Right lobe of liver (tissue), 6 donors: ENCODE measurements at regions not wholly inside any gene's neighbourhood (a gene's known extent, or its start where the extent isn't known, plus 50 kb on each side); places are given as distances from the start of the nearest gene placed in this dataset.
"Not testable (repeated sequence)": the region's sequence is repeated elsewhere in the genome, so short reads cannot be mapped to it uniquely, and the experiment has no call there.

Experiments
- ATAC-seq, 4 donors: fragments of 200-7000 bp; cut with Tn5 transposase; one replicate each; pipeline ENCODE4 v1.9.1; 2020; ENCODE audit warnings: mild to moderate bottlenecking in 4 of 4, moderate library complexity in 4 of 4
- DNase-seq, 3 donors: peaks; one replicate each; pipeline ENCODE4 v3.0.0-alpha.2; 2020
- H3K27ac ChIP-seq, 3 donors: fragments of 200-600 bp; one replicate each; pipeline ENCODE4 v1.8.0; 2022
- H3K27me3 ChIP-seq, 2 donors: fragments of 200-600 bp; one replicate each; pipeline ENCODE4 v1.8.0; 2022
- H3K36me3 ChIP-seq, 4 donors: fragments of 200-600 bp; sonication (generic) in 1 of 4; one replicate each; pipeline versions ENCODE4 v1.5.1 to v1.8.0; 2017 to 2022; ENCODE audit warnings: control low read depth in 1 of 4
- H3K4me1 ChIP-seq, 4 donors: fragments of 200-600 bp; sonication (generic) in 1 of 4; one replicate each; pipeline versions ENCODE4 v1.5.1 to v1.8.0; 2017 to 2022; ENCODE audit warnings: control low read depth in 1 of 4
- H3K4me3 ChIP-seq, 3 donors: fragments of 200-600 bp; one replicate each; pipeline ENCODE4 v1.8.0; 2022
- H3K9me3 ChIP-seq, 4 donors: fragments of 200-600 bp; sonication (generic) in 1 of 4; one replicate each; pipeline versions ENCODE4 v1.5.1 to v1.8.0; 2017 to 2022; ENCODE audit warnings: control low read depth in 1 of 4
- POLR2A ChIP-seq: fragments of 450-650 bp; IDR thresholded peaks from one replicate; pipeline ENCODE4 v1.6.1; 2017; ENCODE audit warnings: antibody characterized with exemption, mild to moderate bottlenecking
- WGBS: methylation state at CpG from one replicate; pipeline ENCODE4 v1.1.6; 2018; ENCODE audit warnings: low coverage, low lambda C conversion rate; ENCODE audit not compliant: insufficient coverage; ENCODE audit errors: missing lambda C conversion rate; 5-methylcytosine and 5-hydroxymethylcytosine counted together
- intact Hi-C, 2 donors: fragments of 100-400 bp; cut with DNase I; formaldehyde crosslinking; loops; one replicate each; pipeline versions ENCODE4 v1.11.2 to v1.14.1; 2022
- TF ChIP-seq, protein P1 (sequence below), 4 donors: fragments of 200-600 bp in 3 of 4; fragments of 450-650 bp in 1 of 4; IDR thresholded peaks; one replicate each; pipeline versions ENCODE4 v1.5.1 to v1.8.0; 2016 to 2022; ENCODE audit warnings: antibody characterized with exemption in 4 of 4, mild to moderate bottlenecking in 2 of 4
- donor health status: DM: no; HTN: yes; CAD: no.
- donor health status: DM: no; HTN: no; CAD: no.
- donor health status: DM: no; HTN: no; CAD: no.
- donor health status: DM: no; HTN: yes; CAD: no.
- donor health status: DM: no; HTN: yes; CAD: no.

DNA sequence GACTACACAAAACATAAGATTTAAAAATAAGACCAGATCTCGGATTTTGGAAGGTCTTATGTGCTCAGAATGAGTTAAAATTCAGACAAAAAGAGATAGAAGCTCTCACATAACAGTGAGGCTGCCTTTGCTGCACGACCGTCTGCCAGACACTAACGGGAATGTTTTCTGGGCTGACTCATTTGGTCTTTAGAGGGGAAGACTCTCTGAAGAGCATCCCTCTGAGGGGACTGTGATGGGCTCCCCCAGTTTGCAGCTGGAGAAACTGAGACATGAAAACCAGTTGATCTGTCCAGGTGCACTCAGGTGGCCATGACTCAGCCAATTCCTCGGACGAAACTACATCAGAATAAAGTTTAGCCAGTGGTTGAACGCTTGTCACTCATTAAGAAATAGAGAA, 153.9 kb downstream of the RNASET2 start:
- H3K9me3 ChIP-seq, result peaks cover 0 to 14% (median 0%) of the 10 kb centered on the region in 4 donors
- DNase-seq (no peak), ATAC-seq (no peak)
- TF ChIP-seq, protein P1, sequence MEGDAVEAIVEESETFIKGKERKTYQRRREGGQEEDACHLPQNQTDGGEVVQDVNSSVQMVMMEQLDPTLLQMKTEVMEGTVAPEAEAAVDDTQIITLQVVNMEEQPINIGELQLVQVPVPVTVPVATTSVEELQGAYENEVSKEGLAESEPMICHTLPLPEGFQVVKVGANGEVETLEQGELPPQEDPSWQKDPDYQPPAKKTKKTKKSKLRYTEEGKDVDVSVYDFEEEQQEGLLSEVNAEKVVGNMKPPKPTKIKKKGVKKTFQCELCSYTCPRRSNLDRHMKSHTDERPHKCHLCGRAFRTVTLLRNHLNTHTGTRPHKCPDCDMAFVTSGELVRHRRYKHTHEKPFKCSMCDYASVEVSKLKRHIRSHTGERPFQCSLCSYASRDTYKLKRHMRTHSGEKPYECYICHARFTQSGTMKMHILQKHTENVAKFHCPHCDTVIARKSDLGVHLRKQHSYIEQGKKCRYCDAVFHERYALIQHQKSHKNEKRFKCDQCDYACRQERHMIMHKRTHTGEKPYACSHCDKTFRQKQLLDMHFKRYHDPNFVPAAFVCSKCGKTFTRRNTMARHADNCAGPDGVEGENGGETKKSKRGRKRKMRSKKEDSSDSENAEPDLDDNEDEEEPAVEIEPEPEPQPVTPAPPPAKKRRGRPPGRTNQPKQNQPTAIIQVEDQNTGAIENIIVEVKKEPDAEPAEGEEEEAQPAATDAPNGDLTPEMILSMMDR (IDR thresholded peaks at IDR 0.05), result no peak
- no peak for TF ChIP-seq POLR2A
- no peaks in the 10 kb centered on the region for H3K4me1 ChIP-seq
- intact Hi-C loops, result no loop called here
- no peaks in the 10 kb centered on the region for H3K27me3 ChIP-seq
- no peaks in the 10 kb centered on the region for H3K36me3 ChIP-seq
- H3K4me3 ChIP-seq, result no peak overlapping the region
- no peak overlapping the region for H3K27ac ChIP-seq
- 68% methylated on average over 7 of the region's 7 CpGs for WGBS

DNA sequence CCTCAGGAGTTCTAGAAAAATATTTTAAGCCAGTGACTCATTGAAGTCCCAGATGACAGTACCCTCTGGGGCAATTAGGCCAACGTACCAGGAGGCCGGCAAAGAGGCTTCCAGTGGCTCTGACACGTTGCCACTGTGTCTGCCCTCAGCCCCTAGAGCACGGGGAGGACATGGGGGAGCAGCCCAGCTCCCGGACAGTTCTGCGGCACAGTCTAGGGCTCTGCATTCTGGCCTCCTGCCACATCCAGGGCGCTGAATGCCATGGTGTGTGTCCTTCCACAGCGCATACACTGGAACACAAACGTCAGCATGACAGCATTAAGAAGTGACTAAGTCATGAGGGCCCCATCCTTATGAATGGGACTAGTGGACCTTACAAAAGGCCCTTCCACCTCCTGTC, 156.2 kb downstream of the RNASET2 start:
- ATAC-seq, result no peak
- H3K9me3 ChIP-seq, result no peaks in the 10 kb centered on the region
- no peak overlapping the region for H3K27ac ChIP-seq
- 62% methylated on average over 5 of the region's 9 CpGs for WGBS
- DNase-seq, result no peak
- intact Hi-C loops, result no loop called here
- no peaks in the 10 kb centered on the region for H3K27me3 ChIP-seq
- TF ChIP-seq, protein P1 (IDR thresholded peaks at IDR 0.05), result no peak
- TF ChIP-seq POLR2A, result no peak
- H3K4me1 ChIP-seq, result no peaks in the 10 kb centered on the region
- no peak overlapping the region for H3K4me3 ChIP-seq
- H3K36me3 ChIP-seq, result no peaks in the 10 kb centered on the region

DNA sequence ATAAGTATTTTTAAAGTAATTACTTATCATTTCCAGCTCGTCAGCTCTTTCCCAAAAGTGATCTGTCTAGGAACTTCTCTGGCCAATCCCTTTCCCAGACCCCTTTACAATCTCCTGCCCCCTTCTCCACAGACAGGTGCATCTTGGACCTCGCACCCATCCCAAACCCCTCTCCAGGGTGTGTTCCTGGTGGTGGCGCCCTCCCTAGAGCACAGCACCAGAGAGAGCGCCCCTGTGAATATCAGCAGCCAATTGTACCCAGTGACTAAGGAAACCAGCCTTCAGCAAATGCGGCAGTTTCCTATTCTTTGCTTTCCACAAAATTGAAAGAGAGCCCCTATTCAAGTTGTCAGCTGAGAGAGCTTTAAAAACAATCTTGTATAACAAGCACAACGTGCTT, 157.7 kb downstream of the RNASET2 start:
- no peaks in the 10 kb centered on the region for H3K27me3 ChIP-seq
- no peaks in the 10 kb centered on the region for H3K36me3 ChIP-seq
- ATAC-seq, result no peak
- H3K27ac ChIP-seq, result no peak overlapping the region
- TF ChIP-seq, protein P1 (IDR thresholded peaks at IDR 0.05), result no peak
- TF ChIP-seq POLR2A, result no peak
- intact Hi-C loops, result no loop called here
- no peaks in the 10 kb centered on the region for H3K9me3 ChIP-seq
- WGBS, result 34% methylated on average over 3 of the region's 6 CpGs
- no peaks in the 10 kb centered on the region for H3K4me1 ChIP-seq
- no peak for DNase-seq
- no peak overlapping the region for H3K4me3 ChIP-seq

DNA sequence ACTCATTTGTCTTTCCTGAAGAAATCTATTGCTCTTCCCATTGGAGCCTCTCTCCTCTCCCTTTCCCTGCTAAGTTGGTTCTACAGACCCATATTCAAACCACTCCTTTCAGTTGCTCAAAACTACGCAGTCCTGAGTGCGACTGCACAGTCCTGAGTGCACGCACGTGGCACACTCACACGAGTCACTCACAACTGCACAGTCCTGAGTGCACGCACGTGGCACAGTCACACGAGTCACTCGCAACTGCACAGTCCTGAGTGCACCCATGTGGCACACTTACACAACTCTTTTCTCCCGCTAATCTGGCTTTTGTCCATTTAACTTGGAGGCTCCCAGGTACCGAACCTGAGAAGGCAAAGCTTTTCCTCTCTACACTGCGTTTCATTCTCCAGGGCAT, 159.7 kb downstream of the RNASET2 start:
- WGBS, result 67% methylated on average over 11 of the region's 12 CpGs
- Histone ChIP-seq H3K4me3 (no peak overlapping the region), H3K36me3 (no peaks in the 10 kb centered on the region), H3K27ac (no peak overlapping the region), H3K27me3 (no peaks in the 10 kb centered on the region), H3K4me1 (no peaks in the 10 kb centered on the region), H3K9me3 (no peaks in the 10 kb centered on the region)
- intact Hi-C loops, result no loop called here
- DNase-seq (no peak), ATAC-seq (no peak)
- TF ChIP-seq, protein P1 (IDR thresholded peaks at IDR 0.05), result no peak
- TF ChIP-seq POLR2A, result no peak

DNA sequence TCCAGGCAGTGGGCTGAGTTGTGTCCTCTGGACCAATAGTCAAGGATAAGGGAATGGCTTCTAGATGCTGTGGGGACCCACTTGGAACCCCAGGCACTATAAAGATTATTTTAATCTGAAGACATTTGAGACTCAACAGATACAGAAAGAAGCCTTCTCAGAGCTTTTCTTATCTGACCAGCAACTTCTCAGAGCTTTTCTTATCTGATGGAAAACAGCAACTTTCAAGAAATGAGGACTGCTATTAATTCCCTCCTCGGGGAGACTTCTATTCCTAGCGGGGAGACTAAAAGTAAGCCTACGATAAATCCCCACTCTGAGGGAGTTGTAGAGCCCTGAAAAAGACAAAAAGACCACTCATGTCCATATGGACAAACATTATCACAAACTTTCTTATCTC, 160.5 kb downstream of the RNASET2 start:
- no peak for DNase-seq
- Histone ChIP-seq H3K27me3 (no peaks in the 10 kb centered on the region), H3K4me3 (no peak overlapping the region), H3K9me3 (no peaks in the 10 kb centered on the region), H3K4me1 (no peaks in the 10 kb centered on the region), H3K27ac (no peak overlapping the region), H3K36me3 (no peaks in the 10 kb centered on the region)
- TF ChIP-seq POLR2A, result no peak
- TF ChIP-seq, protein P1 (IDR thresholded peaks at IDR 0.05), result no peak
- intact Hi-C loops, result no loop called here
- WGBS, result 71% methylated on average over 2 of the region's 3 CpGs
- no peak for ATAC-seq

DNA sequence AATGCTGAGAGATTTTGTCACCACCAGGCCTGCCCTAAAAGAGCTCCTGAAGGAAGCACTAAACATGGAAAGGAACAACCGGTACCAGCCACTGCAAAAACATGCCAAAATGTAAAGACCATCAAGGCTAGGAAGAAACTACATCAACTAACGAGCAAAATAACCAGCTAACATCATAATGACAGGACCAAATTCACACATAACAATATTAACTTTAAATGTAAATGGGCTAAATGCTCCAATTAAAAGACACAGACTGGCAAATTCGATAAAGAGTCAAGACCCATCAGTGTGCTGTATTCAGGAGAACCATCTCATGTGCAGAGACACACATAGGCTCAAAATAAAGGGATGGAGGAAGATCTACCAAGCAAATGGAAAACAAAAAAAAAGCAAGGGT, 163.8 kb upstream of the RPS6KA2 start:
- intact Hi-C loops, ATAC-seq, H3K4me3 ChIP-seq, H3K27me3 ChIP-seq, H3K27ac ChIP-seq, H3K9me3 ChIP-seq, H3K36me3 ChIP-seq, H3K4me1 ChIP-seq, DNase-seq: not testable (repeated sequence)
- 62% methylated on average over 3 of the region's 3 CpGs for WGBS

DNA sequence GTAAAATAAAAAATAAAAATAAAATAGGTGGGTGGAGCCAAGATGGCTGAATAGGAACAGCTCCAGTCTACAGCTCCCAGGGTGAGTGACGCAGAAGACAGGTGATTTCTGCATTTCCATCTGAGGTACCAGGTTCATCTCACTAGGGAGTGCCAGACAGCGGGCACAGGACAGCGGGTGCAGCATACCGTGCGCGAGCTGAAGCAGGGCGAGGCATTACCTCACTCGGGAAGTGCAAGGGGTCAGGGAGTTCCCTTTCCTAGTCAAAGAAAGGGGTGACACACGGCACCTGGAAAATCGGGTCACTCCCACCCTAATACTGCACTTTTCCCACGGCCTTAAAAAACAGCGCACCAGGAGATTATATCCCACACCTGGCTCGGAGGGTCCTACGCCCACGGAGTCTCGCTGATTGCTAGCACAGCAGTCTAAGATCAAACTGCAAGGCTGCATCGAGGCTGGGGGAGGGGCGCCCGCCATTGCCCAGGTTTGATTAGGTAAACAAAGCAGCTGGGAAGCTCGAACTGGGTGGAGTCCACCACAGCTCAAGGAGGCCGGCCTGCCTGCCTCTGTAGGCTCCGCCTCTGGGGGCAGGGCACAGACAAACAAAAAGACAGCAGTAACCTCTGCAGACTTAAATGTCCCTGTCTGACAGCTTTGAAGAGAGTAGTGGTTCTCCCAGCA, 161.9 kb upstream of the RPS6KA2 start:
- not testable (repeated sequence) for H3K27me3 ChIP-seq, H3K27ac ChIP-seq, H3K36me3 ChIP-seq, H3K4me3 ChIP-seq, ATAC-seq, H3K9me3 ChIP-seq, H3K4me1 ChIP-seq
- intact Hi-C loops, result loop anchor here in 1 of 2 donors (10.0 kb wide), 1 partner anchor 356 kb away; no protein-coding TSS in a partner anchor
- DNase-seq, result peak in 1 of 3 donors; percentile 23
- 72% methylated on average over 9 of the region's 22 CpGs for WGBS
